ENCODE measurements at regions not wholly inside any gene's neighbourhood (a gene's known extent, or its start where the extent isn't known, plus 50 kb on each side); places are given as distances from the start of the nearest gene placed in this dataset.

GRCh38 chr6:166779963-166780683, 153.1 kb upstream of the RPS6KA2 start:
- Histone ChIP-seq H3K27ac (no peak overlapping the region), H3K4me3 (no peak overlapping the region), H3K4me1 (no peaks in the 10 kb centered on the region), H3K36me3 (no peaks in the 10 kb centered on the region), H3K9me3 (no peaks in the 10 kb centered on the region), H3K27me3 (no peaks in the 10 kb centered on the region)
- TF ChIP-seq CTCF (IDR thresholded peaks at IDR 0.05) = no peak
- peak; percentile 44 for DNase-seq (ENCODE audit: low spot score)

- no peak for TF ChIP-seq CTCF (IDR thresholded peaks at IDR 0.05)
- Histone ChIP-seq H3K27ac (no peak overlapping the region), H3K27me3 (no peaks in the 10 kb centered on the region), H3K9me3 (no peaks in the 10 kb centered on the region), H3K36me3 (no peaks in the 10 kb centered on the region), H3K4me1 (no peaks in the 10 kb centered on the region), H3K4me3 (no peak overlapping the region)
- no peak for DNase-seq (ENCODE audit: low spot score)
Measured at GRCh38 chr6:166779381-166779780, 152.3 kb upstream of the RPS6KA2 start.

GRCh38 chr6:166778776-166779175, 151.7 kb upstream of the RPS6KA2 start:
- H3K36me3 ChIP-seq = no peaks in the 10 kb centered on the region
- no peak for TF ChIP-seq CTCF (IDR thresholded peaks at IDR 0.05)
- peak; percentile 13 for DNase-seq (ENCODE audit: low spot score)
- H3K4me3 ChIP-seq = no peak overlapping the region
- no peaks in the 10 kb centered on the region for H3K9me3 ChIP-seq
- no peaks in the 10 kb centered on the region for H3K27me3 ChIP-seq
- H3K27ac ChIP-seq = no peak overlapping the region
- no peaks in the 10 kb centered on the region for H3K4me1 ChIP-seq

GRCh38 chr6:166778046-166778445, 151.0 kb upstream of the RPS6KA2 start:
- no peaks in the 10 kb centered on the region for H3K4me1 ChIP-seq
- no peak overlapping the region for H3K4me3 ChIP-seq
- no peak for TF ChIP-seq CTCF (IDR thresholded peaks at IDR 0.05)
- no peaks in the 10 kb centered on the region for H3K36me3 ChIP-seq
- H3K27ac ChIP-seq = no peak overlapping the region
- H3K9me3 ChIP-seq = no peaks in the 10 kb centered on the region
- H3K27me3 ChIP-seq = no peaks in the 10 kb centered on the region
- DNase-seq (ENCODE audit: low spot score) = peak; percentile 7

GRCh38 chr6:166777096-166777630, 150.1 kb upstream of the RPS6KA2 start:
- no peaks in the 10 kb centered on the region for H3K9me3 ChIP-seq
- TF ChIP-seq CTCF (IDR thresholded peaks at IDR 0.05) = no peak
- no peaks in the 10 kb centered on the region for H3K36me3 ChIP-seq
- no peaks in the 10 kb centered on the region for H3K27me3 ChIP-seq
- H3K27ac ChIP-seq = no peak overlapping the region
- no peaks in the 10 kb centered on the region for H3K4me1 ChIP-seq
- peak; percentile 30 for DNase-seq (ENCODE audit: low spot score)
- no peak overlapping the region for H3K4me3 ChIP-seq

GRCh38 chr6:166776571-166776970, 149.5 kb upstream of the RPS6KA2 start:
- H3K9me3 ChIP-seq = no peaks in the 10 kb centered on the region
- no peaks in the 10 kb centered on the region for H3K27me3 ChIP-seq
- H3K27ac ChIP-seq = no peak overlapping the region
- H3K36me3 ChIP-seq = no peaks in the 10 kb centered on the region
- DNase-seq (ENCODE audit: low spot score) = peak; percentile 40
- no peak overlapping the region for H3K4me3 ChIP-seq
- no peaks in the 10 kb centered on the region for H3K4me1 ChIP-seq
- no peak for TF ChIP-seq CTCF (IDR thresholded peaks at IDR 0.05)

All from right atrium auricular region (tissue), 2 donors.